GM20000 (cell line): ENCODE measurements at regions not wholly inside any gene's neighbourhood (a gene's known extent, or its start where the extent isn't known, plus 50 kb on each side); places are given as distances from the start of the nearest gene placed in this dataset.

ENCODE experiments used
- DNase-seq: peaks from one replicate; pipeline ENCODE4 v3.0.0; 2012; ENCODE audit warnings: low spot score
- CTCF ChIP-seq: IDR thresholded peaks from 2 replicates; pipeline ENCODE4 v1.5.1; 2012; ENCODE audit warnings: mild to moderate bottlenecking, control low read depth; ENCODE audit errors: extremely low read depth, missing control alignments

GRCh38 chr18:10042492-10042891, 128.7 kb downstream of the VAPA start:
- no peak for TF ChIP-seq CTCF
- DNase-seq, result no peak

GRCh38 chr18:10044054-10044453, 130.2 kb downstream of the VAPA start:
- DNase-seq, result no peak
- TF ChIP-seq CTCF, result no peak

GRCh38 chr18:10045296-10045891, 131.6 kb downstream of the VAPA start:
- TF ChIP-seq CTCF, result no peak

GRCh38 chr18:10046178-10046807, 132.5 kb downstream of the VAPA start:
- TF ChIP-seq CTCF, result no peak
- no peak for DNase-seq

More at GRCh38 chr18:10045296-10045891, 131.6 kb downstream of the VAPA start:
- DNase-seq, result no peak

GRCh38 chr18:10047237-10047636, 133.4 kb downstream of the VAPA start:
- TF ChIP-seq CTCF, result no peak
- no peak for DNase-seq

GRCh38 chr18:10049747-10050146, 135.9 kb downstream of the VAPA start:
- no peak for TF ChIP-seq CTCF
- no peak for DNase-seq

- no peak for DNase-seq
- no peak for TF ChIP-seq CTCF
Observed at GRCh38 chr18:10050956-10051355, 137.1 kb downstream of the VAPA start.
